Ishikawa (cell line): ENCODE measurements at regions not wholly inside any gene's neighbourhood (a gene's known extent, or its start where the extent isn't known, plus 50 kb on each side); places are given as distances from the start of the nearest gene placed in this dataset.

Experiments used
- CEBPB ChIP-seq: IDR thresholded peaks from 2 replicates; pipeline ENCODE4 v1.6.1; 2012
- RAD21 ChIP-seq: IDR thresholded peaks from 2 replicates; pipeline ENCODE4 v1.6.1; 2012; ENCODE audit warnings: low read depth
- TAF1 ChIP-seq: IDR thresholded peaks from 2 replicates; pipeline ENCODE4 v1.6.1; 2012; ENCODE audit warnings: low read depth, mild to moderate bottlenecking
- TCF12 ChIP-seq: IDR thresholded peaks from 2 replicates; pipeline ENCODE4 v1.6.1; 2012; ENCODE audit warnings: low read depth
- TEAD4 ChIP-seq: IDR thresholded peaks from 2 replicates; pipeline ENCODE4 v1.6.1; 2012
- ZBTB7A ChIP-seq: IDR thresholded peaks from 2 replicates; pipeline ENCODE4 v1.6.1; 2012; ENCODE audit warnings: low read depth
- TF ChIP-seq, protein P1 (sequence below): IDR thresholded peaks from 2 replicates; pipeline ENCODE4 v1.6.1; 2012; ENCODE audit warnings: low read depth, mild to moderate bottlenecking
- TF ChIP-seq, protein P2 (sequence below): IDR thresholded peaks from 2 replicates; pipeline ENCODE4 v1.6.1; 2012

DNA sequence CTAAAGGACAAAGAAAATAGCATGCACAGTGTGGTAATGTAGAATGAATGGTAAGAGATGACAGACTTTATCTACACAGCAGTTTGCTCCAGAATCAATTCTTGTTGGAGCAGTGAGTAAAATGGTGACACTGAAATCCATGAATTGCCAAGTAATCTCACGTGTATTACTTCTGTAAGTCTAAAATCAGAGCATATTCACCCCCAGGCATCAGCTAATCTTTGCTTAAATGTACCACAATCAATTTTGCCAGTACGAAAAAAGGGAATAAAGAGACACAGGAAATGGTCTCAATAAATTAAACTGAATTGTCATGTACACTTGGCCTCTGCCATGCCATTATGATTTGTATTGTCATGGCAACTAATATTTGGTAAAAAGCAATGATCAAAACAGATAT, 294.2 kb downstream of the PCDH17 start:
- TF ChIP-seq ZBTB7A (no peak), TCF12 (no peak), CEBPB (no peak), RAD21 (no peak), TEAD4 (no peak), TAF1 (no peak)
- TF ChIP-seq, protein P1, sequence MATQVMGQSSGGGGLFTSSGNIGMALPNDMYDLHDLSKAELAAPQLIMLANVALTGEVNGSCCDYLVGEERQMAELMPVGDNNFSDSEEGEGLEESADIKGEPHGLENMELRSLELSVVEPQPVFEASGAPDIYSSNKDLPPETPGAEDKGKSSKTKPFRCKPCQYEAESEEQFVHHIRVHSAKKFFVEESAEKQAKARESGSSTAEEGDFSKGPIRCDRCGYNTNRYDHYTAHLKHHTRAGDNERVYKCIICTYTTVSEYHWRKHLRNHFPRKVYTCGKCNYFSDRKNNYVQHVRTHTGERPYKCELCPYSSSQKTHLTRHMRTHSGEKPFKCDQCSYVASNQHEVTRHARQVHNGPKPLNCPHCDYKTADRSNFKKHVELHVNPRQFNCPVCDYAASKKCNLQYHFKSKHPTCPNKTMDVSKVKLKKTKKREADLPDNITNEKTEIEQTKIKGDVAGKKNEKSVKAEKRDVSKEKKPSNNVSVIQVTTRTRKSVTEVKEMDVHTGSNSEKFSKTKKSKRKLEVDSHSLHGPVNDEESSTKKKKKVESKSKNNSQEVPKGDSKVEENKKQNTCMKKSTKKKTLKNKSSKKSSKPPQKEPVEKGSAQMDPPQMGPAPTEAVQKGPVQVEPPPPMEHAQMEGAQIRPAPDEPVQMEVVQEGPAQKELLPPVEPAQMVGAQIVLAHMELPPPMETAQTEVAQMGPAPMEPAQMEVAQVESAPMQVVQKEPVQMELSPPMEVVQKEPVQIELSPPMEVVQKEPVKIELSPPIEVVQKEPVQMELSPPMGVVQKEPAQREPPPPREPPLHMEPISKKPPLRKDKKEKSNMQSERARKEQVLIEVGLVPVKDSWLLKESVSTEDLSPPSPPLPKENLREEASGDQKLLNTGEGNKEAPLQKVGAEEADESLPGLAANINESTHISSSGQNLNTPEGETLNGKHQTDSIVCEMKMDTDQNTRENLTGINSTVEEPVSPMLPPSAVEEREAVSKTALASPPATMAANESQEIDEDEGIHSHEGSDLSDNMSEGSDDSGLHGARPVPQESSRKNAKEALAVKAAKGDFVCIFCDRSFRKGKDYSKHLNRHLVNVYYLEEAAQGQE = no peak
- TF ChIP-seq, protein P2, sequence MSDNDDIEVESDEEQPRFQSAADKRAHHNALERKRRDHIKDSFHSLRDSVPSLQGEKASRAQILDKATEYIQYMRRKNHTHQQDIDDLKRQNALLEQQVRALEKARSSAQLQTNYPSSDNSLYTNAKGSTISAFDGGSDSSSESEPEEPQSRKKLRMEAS = no peak
